ENCODE measurements at regions not wholly inside any gene's neighbourhood (a gene's known extent, or its start where the extent isn't known, plus 50 kb on each side); places are given as distances from the start of the nearest gene placed in this dataset.

DNA sequence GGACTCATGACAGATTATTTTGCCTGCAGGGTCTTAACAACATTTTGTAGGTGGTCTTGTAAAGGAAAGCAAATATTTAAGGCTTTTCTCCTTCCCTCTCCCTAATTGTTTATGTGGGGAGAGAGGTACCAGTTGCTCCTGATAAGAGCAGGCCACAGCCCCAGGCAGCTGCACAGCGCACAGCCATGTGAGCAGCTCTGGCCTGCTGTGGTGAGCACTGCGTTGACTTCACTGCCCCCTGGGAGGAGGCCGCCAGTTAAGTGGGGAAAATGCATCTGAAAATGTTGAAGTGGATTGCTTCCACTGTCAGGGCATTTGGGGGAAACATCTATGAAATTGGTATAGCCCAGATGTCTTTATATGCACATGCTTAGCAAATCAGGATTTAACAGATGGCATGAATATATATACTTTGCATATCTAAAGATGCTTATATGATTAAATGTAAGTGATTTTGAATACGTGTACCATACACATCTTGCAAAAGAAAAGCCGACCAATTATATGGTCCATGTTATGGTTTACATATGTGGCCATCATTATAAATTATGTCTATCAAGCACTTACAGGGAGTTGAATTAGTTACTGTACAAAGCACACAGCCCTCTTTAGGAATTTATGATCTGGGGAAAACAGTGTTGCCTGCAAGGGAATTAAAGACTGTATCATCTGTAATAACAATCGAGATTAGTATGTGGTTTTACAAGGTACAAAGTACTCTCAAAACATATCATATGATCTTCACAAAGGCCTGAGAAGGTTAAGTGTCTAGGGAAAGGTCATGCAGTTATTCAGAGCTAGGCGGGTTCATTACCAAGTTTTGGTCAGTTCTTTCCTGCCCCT lies 132.1 kb downstream of the RHOU start:
- no peak overlapping the region for H3K27ac Mint-ChIP-seq

DNA sequence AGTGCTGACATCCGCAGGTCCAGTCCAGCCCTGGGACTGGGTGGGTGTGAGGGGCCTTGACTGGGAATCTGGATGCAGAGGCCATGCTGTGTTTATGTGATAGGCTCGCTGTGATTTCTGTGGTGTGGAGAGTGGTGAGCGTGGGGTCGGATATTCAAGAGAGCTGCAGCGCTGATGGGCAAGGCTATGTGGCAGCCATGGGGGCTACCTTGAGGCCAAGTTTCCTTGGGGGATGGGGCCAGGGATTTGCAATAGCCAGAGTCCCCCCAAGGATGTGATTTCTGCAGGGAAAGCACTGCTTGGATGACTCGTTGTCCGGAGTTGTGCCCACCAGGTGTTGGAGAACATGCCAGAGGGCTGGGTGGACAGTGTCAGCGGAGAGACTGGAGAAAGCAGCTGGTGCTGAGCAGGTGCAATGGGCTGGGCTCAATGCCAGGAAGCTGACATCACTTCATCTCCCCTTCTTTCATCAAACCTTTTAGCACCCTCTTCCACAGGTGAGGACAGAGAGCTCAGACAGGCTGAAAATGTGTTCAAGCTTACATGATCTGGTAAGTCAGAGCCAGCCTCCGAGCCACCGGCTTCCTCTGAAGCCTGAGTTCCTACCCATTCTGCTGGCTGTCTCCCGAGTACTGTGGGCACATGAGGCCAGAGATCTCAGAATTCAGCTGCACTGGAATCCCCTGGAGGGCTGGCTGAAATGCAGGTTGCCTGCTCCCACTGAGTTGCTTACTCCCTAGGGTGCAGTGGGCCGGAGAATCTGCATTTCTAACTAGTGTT lies 132.9 kb downstream of the RHOU start:
- Mint-ChIP-seq H3K27ac (no peak overlapping the region), H3K4me3 (no peak overlapping the region), H3K36me3 (ENCODE audit: low read depth) (no peaks in the 10 kb centered on the region; the same call in 1 of the 2 replicates), H3K27me3 (ENCODE audit: insufficient read depth) (peaks cover 5% of the 10 kb centered on the region; the same call in 1 of the 2 replicates), H3K9me3 (peaks cover 28% of the 10 kb centered on the region), H3K4me1 (ENCODE audit: low read depth) (no peaks in the 10 kb centered on the region)
- TF ChIP-seq, protein P1, sequence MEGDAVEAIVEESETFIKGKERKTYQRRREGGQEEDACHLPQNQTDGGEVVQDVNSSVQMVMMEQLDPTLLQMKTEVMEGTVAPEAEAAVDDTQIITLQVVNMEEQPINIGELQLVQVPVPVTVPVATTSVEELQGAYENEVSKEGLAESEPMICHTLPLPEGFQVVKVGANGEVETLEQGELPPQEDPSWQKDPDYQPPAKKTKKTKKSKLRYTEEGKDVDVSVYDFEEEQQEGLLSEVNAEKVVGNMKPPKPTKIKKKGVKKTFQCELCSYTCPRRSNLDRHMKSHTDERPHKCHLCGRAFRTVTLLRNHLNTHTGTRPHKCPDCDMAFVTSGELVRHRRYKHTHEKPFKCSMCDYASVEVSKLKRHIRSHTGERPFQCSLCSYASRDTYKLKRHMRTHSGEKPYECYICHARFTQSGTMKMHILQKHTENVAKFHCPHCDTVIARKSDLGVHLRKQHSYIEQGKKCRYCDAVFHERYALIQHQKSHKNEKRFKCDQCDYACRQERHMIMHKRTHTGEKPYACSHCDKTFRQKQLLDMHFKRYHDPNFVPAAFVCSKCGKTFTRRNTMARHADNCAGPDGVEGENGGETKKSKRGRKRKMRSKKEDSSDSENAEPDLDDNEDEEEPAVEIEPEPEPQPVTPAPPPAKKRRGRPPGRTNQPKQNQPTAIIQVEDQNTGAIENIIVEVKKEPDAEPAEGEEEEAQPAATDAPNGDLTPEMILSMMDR (IDR thresholded peaks at IDR 0.05) = no peak
- no peak for DNase-seq

More for the DNA sequence above, 132.1 kb downstream of the RHOU start:
- TF ChIP-seq, protein P1 (IDR thresholded peaks at IDR 0.05) = no peak
- H3K27me3 Mint-ChIP-seq (ENCODE audit: insufficient read depth) = peaks cover 3% of the 10 kb centered on the region; the same call in 1 of the 2 replicates
- H3K36me3 Mint-ChIP-seq (ENCODE audit: low read depth) = no peaks in the 10 kb centered on the region; the same call in 1 of the 2 replicates
- peaks cover 28% of the 10 kb centered on the region for H3K9me3 Mint-ChIP-seq
- DNase-seq = no peak
- no peaks in the 10 kb centered on the region for H3K4me1 Mint-ChIP-seq (ENCODE audit: low read depth)
- H3K4me3 Mint-ChIP-seq = no peak overlapping the region

DNA sequence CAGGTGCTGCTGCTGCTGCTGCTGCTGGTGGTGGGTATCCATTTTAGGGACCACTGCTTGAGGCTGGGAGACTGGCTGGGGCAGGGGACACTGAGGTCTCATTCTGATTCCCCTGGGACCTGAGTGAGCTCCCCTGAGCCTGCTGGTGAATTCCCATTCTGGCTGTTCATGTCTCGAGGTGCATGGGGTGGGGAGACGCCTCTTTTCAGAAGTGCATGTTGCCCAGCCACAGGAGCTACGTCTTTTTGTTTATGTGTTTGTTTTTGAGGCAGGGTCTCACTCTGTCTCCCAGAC lies 133.4 kb downstream of the RHOU start:
- Mint-ChIP-seq H3K27me3 (ENCODE audit: insufficient read depth) (peaks cover 7% of the 10 kb centered on the region; the same call in 1 of the 2 replicates), H3K4me3 (no peak overlapping the region), H3K27ac (no peak overlapping the region), H3K9me3 (peaks cover 28% of the 10 kb centered on the region), H3K36me3 (ENCODE audit: low read depth) (peaks cover 4% of the 10 kb centered on the region; the same call in 1 of the 2 replicates), H3K4me1 (ENCODE audit: low read depth) (no peaks in the 10 kb centered on the region)
- TF ChIP-seq, protein P1 (IDR thresholded peaks at IDR 0.05) = no peak
- DNase-seq = no peak

DNA sequence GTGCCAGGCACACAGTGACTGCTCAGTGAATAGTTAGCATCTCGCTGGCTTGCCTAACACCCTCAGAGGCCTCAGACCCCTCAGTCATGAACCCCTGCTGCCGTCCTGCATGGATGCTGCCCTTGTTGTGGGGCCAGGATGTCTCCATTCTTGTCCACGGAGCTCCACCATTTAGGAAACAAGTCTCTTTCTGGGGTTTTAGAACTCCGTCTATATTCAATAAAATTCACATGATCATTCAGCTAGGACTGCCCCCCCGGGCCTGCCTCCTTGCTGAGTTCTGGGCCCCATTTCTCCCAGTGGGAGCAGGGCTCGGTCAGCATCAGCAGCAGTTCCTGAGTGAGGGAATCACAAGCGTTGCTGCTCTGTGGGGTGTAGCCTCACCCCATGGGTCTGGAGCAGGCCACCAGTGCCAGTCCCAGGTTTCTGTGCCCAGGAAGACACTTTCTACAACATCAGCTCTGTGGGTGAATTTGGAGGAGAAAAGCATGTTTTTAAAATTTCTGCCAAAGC lies 134.1 kb downstream of the RHOU start:
- peaks cover 4% of the 10 kb centered on the region; the same call in 1 of the 2 replicates for H3K36me3 Mint-ChIP-seq (ENCODE audit: low read depth)
- DNase-seq = no peak
- no peak overlapping the region for H3K4me3 Mint-ChIP-seq
- no peak overlapping the region for H3K27ac Mint-ChIP-seq
- H3K9me3 Mint-ChIP-seq = peaks cover 23% of the 10 kb centered on the region
- no peaks in the 10 kb centered on the region for H3K4me1 Mint-ChIP-seq (ENCODE audit: low read depth)
- TF ChIP-seq, protein P1 (IDR thresholded peaks at IDR 0.05) = no peak
- H3K27me3 Mint-ChIP-seq (ENCODE audit: insufficient read depth) = peaks cover 7% of the 10 kb centered on the region; the same call in 1 of the 2 replicates

DNA sequence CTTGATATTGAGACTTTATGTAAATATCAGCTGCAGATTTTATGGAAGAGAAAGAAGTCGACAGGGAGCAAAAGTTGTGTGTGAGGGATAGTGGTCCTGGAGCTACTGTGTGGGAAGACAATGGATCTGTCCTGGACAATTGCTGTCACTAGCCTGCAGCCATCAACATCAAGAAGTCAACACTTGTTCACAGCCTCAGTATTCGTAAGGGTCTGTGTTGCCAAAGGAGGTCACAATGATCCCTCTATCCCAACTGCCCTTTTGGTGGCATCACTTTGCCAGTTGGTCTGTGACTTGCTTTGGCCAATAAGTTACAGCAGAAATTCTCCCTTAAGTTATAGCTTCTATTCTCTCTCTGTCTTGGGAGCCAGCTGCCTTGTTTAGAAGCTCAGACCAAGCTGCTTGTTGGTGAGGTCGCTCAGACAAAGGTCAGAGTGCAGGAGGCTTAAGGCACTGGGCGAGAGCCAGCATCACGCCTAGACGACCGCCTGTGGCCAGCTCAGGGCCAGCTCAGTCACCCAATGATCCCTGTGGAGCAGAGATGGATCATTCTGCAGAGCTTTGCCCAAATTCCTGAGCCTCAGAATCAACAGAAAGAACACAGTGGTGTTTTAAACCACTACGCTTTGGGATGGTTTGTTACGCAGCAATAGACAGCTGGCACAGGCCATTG lies 134.9 kb downstream of the RHOU start:
- H3K27ac Mint-ChIP-seq = no peak overlapping the region
- H3K4me1 Mint-ChIP-seq (ENCODE audit: low read depth) = no peaks in the 10 kb centered on the region
- DNase-seq = no peak
- H3K27me3 Mint-ChIP-seq (ENCODE audit: insufficient read depth) = peaks cover 6% of the 10 kb centered on the region; the same call in 1 of the 2 replicates
- H3K4me3 Mint-ChIP-seq = no peak overlapping the region
- H3K9me3 Mint-ChIP-seq = peaks cover 28% of the 10 kb centered on the region
- TF ChIP-seq, protein P1 (IDR thresholded peaks at IDR 0.05) = no peak
- H3K36me3 Mint-ChIP-seq (ENCODE audit: low read depth) = peaks cover 4% of the 10 kb centered on the region; the same call in 1 of the 2 replicates

Data from HFFc6 (cell line).